HEK293T (cell line): ENCODE measurements at regions not wholly inside any gene's neighbourhood (a gene's known extent, or its start where the extent isn't known, plus 50 kb on each side); places are given as distances from the start of the nearest gene placed in this dataset.
"Not testable (repeated sequence)": the region's sequence is repeated elsewhere in the genome, so short reads cannot be mapped to it uniquely, and the experiment has no call there.

Experiments used
- CTCF ChIA-PET: fragments of 350-600 bp; formaldehyde crosslinking; extraction: SDS; loops from one replicate; lab custom pipeline; 2021; ENCODE audit warnings: antibody characterized with exemption, inconsistent platforms; lab: Yijun Ruan, JAX
- POLR2A ChIA-PET: fragments of 350-600 bp; formaldehyde crosslinking; extraction: SDS; loops from one replicate; lab custom pipeline; 2020; ENCODE audit warnings: antibody characterized with exemption, inconsistent platforms; lab: Yijun Ruan, JAX
- DNase-seq: peaks from one replicate; pipeline ENCODE4 v3.0.0; 2012; ENCODE audit warnings: mixed read lengths; ENCODE audit errors: extremely low spot score
- ARNT ChIP-seq: fragments of 450-650 bp; IDR thresholded peaks from 2 replicates; pipeline ENCODE4 v1.6.1; 2017; ENCODE audit warnings: mild to moderate bottlenecking
- BHLHE40 ChIP-seq: fragments of 450-650 bp; IDR thresholded peaks from 2 replicates; pipeline ENCODE4 v1.6.1; 2016; ENCODE audit warnings: mild to moderate bottlenecking, moderate library complexity, borderline replicate concordance
- CTBP1 ChIP-seq: fragments of 450-650 bp; IDR thresholded peaks from 2 replicates; pipeline ENCODE4 v1.6.1; 2016; ENCODE audit warnings: borderline replicate concordance
- ELF4 ChIP-seq: fragments of 450-650 bp; IDR thresholded peaks from 2 replicates; pipeline ENCODE4 v1.6.1; 2017; ENCODE audit warnings: antibody characterized with exemption
- FOXA1 ChIP-seq: fragments of 450-650 bp; IDR thresholded peaks from 2 replicates; pipeline ENCODE4 v1.6.1; 2016; ENCODE audit warnings: mild to moderate bottlenecking
- FOXK2 ChIP-seq: fragments of 450-650 bp; IDR thresholded peaks from 2 replicates; pipeline ENCODE4 v1.6.1; 2016; ENCODE audit warnings: mild to moderate bottlenecking
- FOXM1 ChIP-seq: fragments of 450-650 bp; IDR thresholded peaks from 2 replicates; pipeline ENCODE4 v1.6.1; 2017; ENCODE audit warnings: mild to moderate bottlenecking, borderline replicate concordance
- HDGF ChIP-seq: fragments of 450-650 bp; IDR thresholded peaks from 2 replicates; pipeline ENCODE4 v1.6.1; 2017; ENCODE audit warnings: antibody characterized with exemption, borderline replicate concordance
- L3MBTL2 ChIP-seq: fragments of 450-650 bp; conservative IDR thresholded peaks from 2 replicates; pipeline ENCODE4 v1.6.1; 2016; ENCODE audit warnings: mild to moderate bottlenecking
- LEF1 ChIP-seq: fragments of 450-650 bp; IDR thresholded peaks from 2 replicates; pipeline ENCODE4 v1.6.1; 2017; ENCODE audit warnings: mild to moderate bottlenecking, borderline replicate concordance
- NFRKB ChIP-seq: fragments of 450-650 bp; IDR thresholded peaks from 2 replicates; pipeline ENCODE4 v1.6.1; 2016; ENCODE audit warnings: mild to moderate bottlenecking, moderate library complexity
- SP1 ChIP-seq: fragments of 450-650 bp; IDR thresholded peaks from 2 replicates; pipeline ENCODE4 v1.6.1; 2017
- SUZ12 ChIP-seq: fragments of 450-650 bp; IDR thresholded peaks from 2 replicates; pipeline ENCODE4 v1.6.1; 2016; ENCODE audit warnings: mild to moderate bottlenecking
- TARDBP ChIP-seq: fragments of 450-650 bp; IDR thresholded peaks from 2 replicates; pipeline ENCODE4 v1.6.1; 2016
- ZNF384 ChIP-seq: fragments of 450-650 bp; IDR thresholded peaks from 2 replicates; pipeline ENCODE4 v1.6.1; 2016
- TF ChIP-seq, protein P1 (sequence below): fragments of 450-650 bp; IDR thresholded peaks from 2 replicates; pipeline ENCODE4 v1.6.1; 2016

DNA sequence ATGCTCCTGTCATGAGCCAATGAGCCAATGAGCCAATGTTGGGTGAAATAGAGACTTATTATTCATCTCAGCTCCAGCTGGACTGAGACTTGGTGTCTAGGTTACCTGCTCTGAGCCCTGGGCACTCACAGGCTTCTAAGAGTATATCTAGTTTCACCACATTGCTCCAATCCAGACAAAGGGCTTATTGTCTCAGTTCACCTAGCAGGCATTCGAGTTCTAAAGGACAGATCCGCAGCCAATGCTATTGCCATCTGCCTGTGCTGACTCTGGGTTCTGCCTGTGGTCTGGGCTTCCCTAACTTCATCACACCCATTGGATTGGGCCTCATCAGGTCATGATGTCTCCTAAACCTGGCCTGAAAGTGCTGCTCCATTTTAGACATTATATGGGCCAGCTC, 66.1 kb upstream of the HS3ST4 start:
- no peak for DNase-seq
- ChIA-PET POLR2A (no interaction called here), CTCF (no interaction called here)
- TF ChIP-seq ARNT (no peak), BHLHE40 (no peak), HDGF (no peak), ZNF384 (no peak), CTBP1 (no peak), L3MBTL2 (no peak), SUZ12 (no peak), ELF4 (no peak), FOXK2 (no peak), NFRKB (no peak), SP1 (no peak), LEF1 (no peak), FOXA1 (no peak), TARDBP (no peak), FOXM1 (no peak)
- TF ChIP-seq, protein P1, sequence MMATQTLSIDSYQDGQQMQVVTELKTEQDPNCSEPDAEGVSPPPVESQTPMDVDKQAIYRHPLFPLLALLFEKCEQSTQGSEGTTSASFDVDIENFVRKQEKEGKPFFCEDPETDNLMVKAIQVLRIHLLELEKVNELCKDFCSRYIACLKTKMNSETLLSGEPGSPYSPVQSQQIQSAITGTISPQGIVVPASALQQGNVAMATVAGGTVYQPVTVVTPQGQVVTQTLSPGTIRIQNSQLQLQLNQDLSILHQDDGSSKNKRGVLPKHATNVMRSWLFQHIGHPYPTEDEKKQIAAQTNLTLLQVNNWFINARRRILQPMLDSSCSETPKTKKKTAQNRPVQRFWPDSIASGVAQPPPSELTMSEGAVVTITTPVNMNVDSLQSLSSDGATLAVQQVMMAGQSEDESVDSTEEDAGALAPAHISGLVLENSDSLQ = no peak

DNA sequence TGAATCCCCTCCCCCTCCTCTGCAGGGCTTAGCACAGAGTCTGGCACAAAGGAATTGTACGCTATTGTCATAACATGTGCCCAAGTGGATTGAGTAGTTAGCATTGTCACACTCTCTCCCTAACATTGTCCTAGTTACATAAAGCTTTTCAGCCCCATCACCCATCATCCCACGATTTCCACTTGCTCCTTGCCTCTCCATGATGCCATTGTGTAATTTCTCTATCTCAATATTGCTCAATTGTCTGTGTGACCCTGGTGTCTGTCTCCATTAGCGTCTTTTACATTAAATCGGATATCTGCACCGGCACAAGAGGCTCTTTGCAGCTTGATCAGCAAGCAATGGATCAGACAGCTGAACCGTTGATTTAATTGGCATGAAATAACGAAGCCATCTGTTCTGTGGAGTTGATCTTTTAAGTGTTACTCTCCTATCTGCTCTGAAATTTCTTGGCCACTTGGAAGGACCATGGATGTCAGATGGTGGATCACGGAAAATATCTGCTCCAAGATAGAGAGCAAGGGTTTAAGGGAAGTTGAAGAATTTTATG, 77.0 kb upstream of the HS3ST4 start:
- ChIA-PET POLR2A (no interaction called here), CTCF (no interaction called here)
- no peak for DNase-seq
- no peak for TF ChIP-seq ZNF384
- no peak for TF ChIP-seq SUZ12
- TF ChIP-seq ARNT = no peak
- TF ChIP-seq CTBP1 = no peak
- no peak for TF ChIP-seq FOXK2
- no peak for TF ChIP-seq FOXA1
- TF ChIP-seq ELF4 = no peak
- no peak for TF ChIP-seq SP1
- TF ChIP-seq, protein P1 = no peak
- no peak for TF ChIP-seq LEF1
- no peak for TF ChIP-seq NFRKB
- TF ChIP-seq HDGF = no peak
- no peak for TF ChIP-seq TARDBP
- no peak for TF ChIP-seq L3MBTL2
- no peak for TF ChIP-seq FOXM1
- no peak for TF ChIP-seq BHLHE40

DNA sequence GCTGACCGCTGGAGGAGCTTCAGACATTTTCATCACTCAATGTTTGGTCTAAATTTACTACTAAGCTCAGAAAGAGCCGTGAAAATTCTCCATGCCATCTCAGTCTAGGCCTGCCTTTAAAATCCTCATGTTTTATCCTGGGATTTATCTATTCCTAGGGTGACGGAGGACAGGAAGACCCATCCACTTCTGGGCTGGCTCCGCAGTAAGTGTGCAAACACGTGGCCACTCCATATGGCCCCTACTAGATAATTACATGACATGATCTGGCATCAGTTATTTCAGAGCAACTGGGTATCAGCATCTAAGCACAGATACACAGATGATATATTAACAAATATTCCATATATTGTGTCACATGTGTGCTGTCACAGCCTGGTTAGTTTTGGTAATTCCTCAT, 77.8 kb upstream of the HS3ST4 start:
- no peak for DNase-seq
- TF ChIP-seq, protein P1 = no peak
- no peak for TF ChIP-seq NFRKB
- TF ChIP-seq BHLHE40 = no peak
- no peak for TF ChIP-seq SUZ12
- no peak for TF ChIP-seq FOXM1
- TF ChIP-seq ZNF384 = no peak
- no peak for TF ChIP-seq SP1
- TF ChIP-seq LEF1 = no peak
- no peak for TF ChIP-seq FOXK2
- no peak for TF ChIP-seq FOXA1
- no peak for TF ChIP-seq TARDBP
- TF ChIP-seq HDGF = no peak
- CTCF ChIA-PET = interaction anchor here (0.6 kb wide), 1 partner anchor 1061 kb away, joined by 4 read pairs; no protein-coding TSS in a partner anchor
- POLR2A ChIA-PET = no interaction called here

DNA sequence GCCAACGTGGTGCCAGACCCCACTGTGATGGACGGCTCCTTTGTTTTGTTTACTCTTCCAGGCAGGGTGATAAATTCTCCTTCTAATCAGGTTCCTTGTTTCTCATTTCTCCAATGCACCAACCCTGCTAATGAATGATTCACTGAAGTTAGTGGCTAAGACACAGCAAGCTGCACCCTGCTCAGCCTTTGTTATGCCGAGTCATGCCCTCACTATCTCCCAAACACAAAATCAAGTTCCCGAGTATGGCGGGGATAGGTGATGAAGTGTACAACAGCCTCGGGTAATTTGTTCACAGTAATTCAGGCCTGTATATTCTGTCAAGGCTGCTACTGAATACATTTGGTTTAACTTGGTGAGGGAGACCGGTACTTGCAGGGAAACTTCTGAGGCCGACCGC, 83.8 kb upstream of the HS3ST4 start:
- POLR2A ChIA-PET = no interaction called here
- CTCF ChIA-PET = no interaction called here
- TF ChIP-seq ZNF384 = no peak
- no peak for DNase-seq

DNA sequence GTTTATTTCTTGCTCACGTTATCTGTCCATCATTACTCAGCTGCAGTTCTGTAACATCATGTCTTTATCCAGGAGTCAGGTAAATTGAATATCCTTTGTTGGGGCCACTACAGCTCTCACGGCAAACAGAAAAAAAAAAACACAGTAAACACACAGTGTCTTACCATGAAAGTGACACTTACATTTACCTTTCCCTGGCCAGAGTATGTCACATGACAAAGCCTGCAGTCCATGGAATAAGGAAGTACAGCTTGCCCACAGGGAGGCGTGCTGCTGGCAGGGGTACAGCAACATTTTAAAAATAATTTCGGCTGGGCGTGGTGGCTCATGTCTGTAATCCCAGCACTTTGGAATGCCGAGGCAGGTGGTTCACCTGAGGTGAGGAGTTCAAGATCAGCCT, 85.7 kb upstream of the HS3ST4 start:
- no peak for TF ChIP-seq L3MBTL2
- TF ChIP-seq FOXM1 = no peak
- TF ChIP-seq TARDBP = no peak
- ChIA-PET CTCF (no interaction called here), POLR2A (no interaction called here)
- no peak for DNase-seq

DNA sequence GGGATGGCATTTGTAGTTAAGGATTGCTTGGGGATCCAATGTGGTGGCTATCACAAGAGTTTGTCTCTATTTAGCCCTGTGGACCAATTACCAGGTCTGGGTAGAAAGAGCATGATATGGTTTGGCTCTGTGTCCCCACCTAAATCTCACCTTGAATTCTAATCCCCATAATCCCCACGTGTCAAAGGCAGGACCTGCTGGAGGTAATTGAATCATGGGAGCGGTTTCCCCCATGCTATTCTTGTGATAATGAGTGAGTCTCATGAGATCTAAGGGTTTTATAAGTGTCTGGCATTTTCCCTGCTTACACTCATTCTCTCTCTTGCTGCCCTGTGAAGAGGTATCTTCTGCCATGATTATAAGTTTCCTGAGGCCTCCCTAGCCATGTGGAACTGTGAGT, 86.4 kb upstream of the HS3ST4 start:
- POLR2A ChIA-PET = no interaction called here

DNA sequence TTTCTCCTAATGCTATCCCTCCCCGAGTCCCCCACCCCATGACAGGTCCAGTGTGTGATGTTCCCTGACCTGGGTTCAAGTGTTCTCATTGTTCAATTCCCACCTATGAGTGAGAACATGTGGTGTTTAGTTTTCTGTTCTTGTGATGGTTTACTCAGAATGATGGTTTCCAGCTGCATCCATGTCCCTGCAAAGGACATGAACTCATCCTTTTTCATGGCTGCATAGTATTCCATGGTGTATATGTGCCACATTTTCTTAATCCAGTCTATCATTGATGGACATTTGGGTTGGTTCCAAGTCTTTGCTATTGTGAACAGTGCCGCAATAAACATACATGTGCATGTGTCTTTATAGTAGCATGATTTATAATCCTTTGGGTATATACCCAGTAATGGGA, 90.5 kb upstream of the HS3ST4 start:
- DNase-seq, POLR2A ChIA-PET, CTCF ChIA-PET: not testable (repeated sequence)

More for the DNA sequence above, 86.4 kb upstream of the HS3ST4 start:
- TF ChIP-seq, protein P1 = no peak
- TF ChIP-seq ELF4 (no peak), NFRKB (no peak), SP1 (no peak)
- DNase-seq = no peak
- CTCF ChIA-PET = no interaction called here
